ENCODE measurements at regions not wholly inside any gene's neighbourhood (a gene's known extent, or its start where the extent isn't known, plus 50 kb on each side); places are given as distances from the start of the nearest gene placed in this dataset.
A peak's percentile ranks its signal among the peaks of the same experiment; 100 is the strongest.

DNA sequence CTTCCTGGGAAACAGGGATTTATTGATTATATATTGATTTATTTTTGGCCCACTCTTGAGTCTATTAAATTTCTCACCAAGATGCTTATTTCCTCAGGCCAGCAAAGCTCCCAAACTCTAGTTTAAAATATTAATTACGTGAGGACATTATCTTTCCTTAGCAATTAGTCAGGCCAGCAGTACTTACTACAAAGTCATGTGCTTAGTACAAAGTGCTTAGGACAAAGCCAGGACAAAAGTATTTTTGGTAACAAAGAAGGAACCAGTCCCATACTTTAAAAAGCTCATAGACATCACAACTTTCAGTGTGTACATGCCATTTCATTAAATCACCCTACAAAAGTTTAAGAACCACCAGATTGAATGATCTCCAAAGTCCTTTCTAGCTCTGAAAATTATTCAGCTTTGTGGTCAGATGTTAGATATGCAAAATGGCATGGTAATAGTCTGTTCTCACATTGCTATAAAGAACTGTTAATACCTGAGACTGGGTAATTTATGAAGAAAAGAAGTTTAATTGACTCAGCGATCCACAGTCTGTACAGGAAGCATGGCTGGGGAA, 94.7 kb upstream of the PWP1 start:
- no peak overlapping the region for H3K4me3 ChIP-seq (ENCODE audit: low read depth, low read length)
- peak; percentile 39 for DNase-seq (ENCODE audit: low read depth)
- TF ChIP-seq, protein P1, sequence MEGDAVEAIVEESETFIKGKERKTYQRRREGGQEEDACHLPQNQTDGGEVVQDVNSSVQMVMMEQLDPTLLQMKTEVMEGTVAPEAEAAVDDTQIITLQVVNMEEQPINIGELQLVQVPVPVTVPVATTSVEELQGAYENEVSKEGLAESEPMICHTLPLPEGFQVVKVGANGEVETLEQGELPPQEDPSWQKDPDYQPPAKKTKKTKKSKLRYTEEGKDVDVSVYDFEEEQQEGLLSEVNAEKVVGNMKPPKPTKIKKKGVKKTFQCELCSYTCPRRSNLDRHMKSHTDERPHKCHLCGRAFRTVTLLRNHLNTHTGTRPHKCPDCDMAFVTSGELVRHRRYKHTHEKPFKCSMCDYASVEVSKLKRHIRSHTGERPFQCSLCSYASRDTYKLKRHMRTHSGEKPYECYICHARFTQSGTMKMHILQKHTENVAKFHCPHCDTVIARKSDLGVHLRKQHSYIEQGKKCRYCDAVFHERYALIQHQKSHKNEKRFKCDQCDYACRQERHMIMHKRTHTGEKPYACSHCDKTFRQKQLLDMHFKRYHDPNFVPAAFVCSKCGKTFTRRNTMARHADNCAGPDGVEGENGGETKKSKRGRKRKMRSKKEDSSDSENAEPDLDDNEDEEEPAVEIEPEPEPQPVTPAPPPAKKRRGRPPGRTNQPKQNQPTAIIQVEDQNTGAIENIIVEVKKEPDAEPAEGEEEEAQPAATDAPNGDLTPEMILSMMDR (IDR thresholded peaks at IDR 0.05; ENCODE audit: insufficient read depth, low read length) = no peak

DNA sequence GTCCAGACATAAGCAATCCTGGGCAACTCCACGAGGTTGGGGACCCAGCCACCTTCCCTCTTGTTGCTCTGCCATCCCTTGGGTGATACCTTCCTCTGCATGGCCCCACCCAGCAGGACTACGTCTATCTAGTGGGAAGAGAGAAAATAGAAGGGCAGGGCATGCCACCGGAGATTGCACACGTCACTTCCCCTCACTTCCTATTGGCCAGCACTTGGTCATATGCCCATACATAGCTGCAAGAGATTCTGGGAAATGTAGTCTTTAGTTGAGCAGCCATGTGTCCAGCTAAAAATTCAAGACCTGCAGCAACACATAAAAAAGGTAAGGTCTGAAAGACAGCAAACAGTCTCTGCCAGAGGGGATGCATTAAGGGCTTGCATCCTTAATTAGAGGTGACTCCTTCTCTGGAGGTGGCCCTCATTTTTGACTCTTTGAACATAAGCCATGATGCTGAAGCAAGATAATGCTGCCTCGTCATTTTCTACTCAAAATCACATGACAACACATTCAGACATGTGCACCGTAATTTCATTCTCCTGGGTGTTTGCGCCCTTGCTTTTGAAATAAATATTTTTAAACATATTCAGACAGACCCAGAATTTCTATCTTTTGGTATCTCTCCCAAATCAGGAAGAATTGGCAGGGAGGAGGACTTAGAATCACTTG, 91.8 kb upstream of the PWP1 start:
- no peak for DNase-seq (ENCODE audit: low read depth)
- TF ChIP-seq, protein P1 (IDR thresholded peaks at IDR 0.05; ENCODE audit: insufficient read depth, low read length) = no peak
- H3K4me3 ChIP-seq (ENCODE audit: low read depth, low read length) = no peak overlapping the region

- TF ChIP-seq, protein P1 (IDR thresholded peaks at IDR 0.05; ENCODE audit: insufficient read depth, low read length) = no peak
- H3K4me3 ChIP-seq (ENCODE audit: low read depth, low read length) = no peak overlapping the region
- DNase-seq (ENCODE audit: low read depth) = peak; percentile 66
These were observed 90.6 kb upstream of the PWP1 start for GRCh38 chr12:107594995-107595394.

DNA sequence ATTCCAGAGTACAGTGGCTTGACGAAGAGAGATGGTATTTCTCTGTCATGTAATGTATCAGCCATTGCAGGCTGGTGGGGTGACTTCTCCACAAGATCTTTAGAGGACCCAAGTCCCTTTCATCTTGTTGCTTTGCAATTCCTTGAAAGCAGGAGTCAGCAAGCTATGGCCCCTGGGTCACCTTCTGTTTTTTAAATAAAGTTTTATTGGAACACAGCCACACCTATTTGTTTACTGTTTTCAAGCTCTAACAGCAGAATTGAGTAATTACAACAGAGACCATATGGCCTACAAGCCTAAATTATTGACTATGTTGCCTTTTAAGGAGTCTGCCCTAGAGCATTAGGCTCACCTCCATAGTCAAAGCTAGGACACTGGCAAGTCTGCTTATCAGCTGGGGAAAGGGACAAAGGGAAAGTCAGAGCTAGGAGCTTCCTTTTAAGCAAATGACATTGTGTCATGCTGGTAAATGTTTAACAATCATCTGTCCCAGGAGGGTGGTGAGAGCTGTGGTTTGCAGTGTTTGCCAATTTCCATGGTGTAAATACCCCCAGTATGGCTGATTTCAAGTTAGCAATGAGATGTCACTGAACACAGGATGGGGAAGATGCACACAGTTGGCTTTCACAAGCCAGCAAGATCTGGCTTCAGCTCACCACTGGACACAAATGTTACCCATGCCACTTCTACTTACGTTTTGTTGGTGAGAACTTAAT, 87.7 kb upstream of the PWP1 start:
- DNase-seq (ENCODE audit: low read depth) = no peak
- TF ChIP-seq, protein P1 (IDR thresholded peaks at IDR 0.05; ENCODE audit: insufficient read depth, low read length) = no peak
- H3K4me3 ChIP-seq (ENCODE audit: low read depth, low read length) = no peak overlapping the region

DNA sequence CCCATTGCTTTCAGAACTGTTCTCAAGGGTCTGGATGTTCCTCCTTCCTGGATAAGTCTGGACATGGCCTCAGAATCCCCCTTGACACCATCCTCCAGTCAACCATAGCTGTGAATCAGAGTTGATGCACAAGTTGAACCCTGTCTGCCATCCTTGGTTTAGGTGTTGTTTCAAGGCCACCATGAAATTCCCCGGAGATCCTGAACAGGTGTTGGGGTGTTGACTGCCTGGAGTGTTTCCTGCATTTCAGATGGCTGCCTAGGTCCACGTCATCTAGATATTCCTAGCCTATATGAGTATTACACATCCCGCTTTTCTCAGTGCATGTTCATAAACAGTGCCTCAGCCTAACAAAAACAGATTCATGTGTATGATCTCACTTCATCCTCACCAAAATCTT, 86.7 kb upstream of the PWP1 start:
- TF ChIP-seq, protein P1 (IDR thresholded peaks at IDR 0.05; ENCODE audit: insufficient read depth, low read length) = no peak
- H3K4me3 ChIP-seq (ENCODE audit: low read depth, low read length) = no peak overlapping the region
- DNase-seq (ENCODE audit: low read depth) = no peak

- no peak for DNase-seq (ENCODE audit: low read depth)
- TF ChIP-seq, protein P1 (IDR thresholded peaks at IDR 0.05; ENCODE audit: insufficient read depth, low read length) = no peak
These were observed 84.9 kb upstream of the PWP1 start for GRCh38 chr12:107600581-107601144.

More at GRCh38 chr12:107600581-107601144, 84.9 kb upstream of the PWP1 start:
- H3K4me3 ChIP-seq (ENCODE audit: low read depth, low read length) = no peak overlapping the region
